GM21529 (cell line): ENCODE measurements at regions not wholly inside any gene's neighbourhood (a gene's known extent, or its start where the extent isn't known, plus 50 kb on each side); places are given as distances from the start of the nearest gene placed in this dataset.
"Not testable (repeated sequence)": the region's sequence is repeated elsewhere in the genome, so short reads cannot be mapped to it uniquely, and the experiment has no call there.

Experiments
- ATAC-seq: cut with Tn5 transposase; IDR thresholded peaks from one replicate; pipeline ENCODE4 v1.9.1; 2021; ENCODE audit not compliant: unreplicated experiment

- ATAC-seq: no peak
Observed at GRCh38 chr1:3989465-3989864, 89.4 kb upstream of the C1orf174 start.

- ATAC-seq: no peak
Observed at GRCh38 chr1:3992103-3992556, 92.1 kb upstream of the C1orf174 start.

- ATAC-seq: no peak
Observed at GRCh38 chr1:3992746-3993145, 92.7 kb upstream of the C1orf174 start.

- no peak for ATAC-seq
Observed at GRCh38 chr1:3993619-3994375, 93.7 kb upstream of the C1orf174 start.

GRCh38 chr1:3995141-3995780 is 95.2 kb upstream of the C1orf174 start:
- no peak for ATAC-seq

- no peak for ATAC-seq
Observed at GRCh38 chr1:3996846-3997705, 97.0 kb upstream of the C1orf174 start.

- no peak for ATAC-seq
Observed at GRCh38 chr1:3998086-3998485, 98.0 kb upstream of the C1orf174 start.

GRCh38 chr1:3999514-3999913 is 99.4 kb upstream of the C1orf174 start:
- not testable (repeated sequence) for ATAC-seq

GRCh38 chr1:3999941-4000735 is 100.1 kb upstream of the C1orf174 start:
- ATAC-seq: no peak

GRCh38 chr1:4000811-4001251 is 100.8 kb upstream of the C1orf174 start:
- ATAC-seq: no peak

- ATAC-seq: no peak
Observed at GRCh38 chr1:4001461-4001860, 101.4 kb upstream of the C1orf174 start.

GRCh38 chr1:4002061-4002521 is 102.0 kb upstream of the C1orf174 start:
- ATAC-seq: no peak

- no peak for ATAC-seq
Observed at GRCh38 chr1:4002741-4003140, 102.7 kb upstream of the C1orf174 start.

- no peak for ATAC-seq
Observed at GRCh38 chr1:4003846-4004505, 103.9 kb upstream of the C1orf174 start.

- no peak for ATAC-seq
Observed at GRCh38 chr1:4004635-4005430, 104.8 kb upstream of the C1orf174 start.

GRCh38 chr1:4005431-4005830 is 105.4 kb upstream of the C1orf174 start:
- ATAC-seq: no peak

- ATAC-seq: no peak
Observed at GRCh38 chr1:4006676-4007374, 106.8 kb upstream of the C1orf174 start.

GRCh38 chr1:4010284-4010683 is 110.2 kb upstream of the C1orf174 start:
- no peak for ATAC-seq
